ENCODE measurements at regions not wholly inside any gene's neighbourhood (a gene's known extent, or its start where the extent isn't known, plus 50 kb on each side); places are given as distances from the start of the nearest gene placed in this dataset.

DNA sequence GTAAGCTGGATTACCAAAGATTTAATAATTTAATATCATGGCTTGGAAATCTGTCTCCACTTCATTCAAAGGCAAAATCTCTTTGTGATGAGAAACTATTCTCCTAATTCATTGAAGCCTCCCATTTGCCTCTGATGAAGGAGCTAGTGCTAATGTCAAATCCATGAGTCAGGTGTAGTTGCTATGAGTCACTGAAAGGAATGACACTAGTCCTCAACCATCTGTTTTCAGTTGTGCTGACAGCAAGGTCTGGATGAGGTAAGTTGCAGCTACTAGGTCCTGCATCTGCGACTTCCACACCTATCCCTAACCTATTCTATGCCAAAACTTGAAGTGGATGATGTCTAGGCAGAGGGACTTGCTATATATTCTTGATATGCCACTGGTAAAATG is 324.0 kb upstream of the UBE2E3 start:
- DNase-seq: no peak

DNA sequence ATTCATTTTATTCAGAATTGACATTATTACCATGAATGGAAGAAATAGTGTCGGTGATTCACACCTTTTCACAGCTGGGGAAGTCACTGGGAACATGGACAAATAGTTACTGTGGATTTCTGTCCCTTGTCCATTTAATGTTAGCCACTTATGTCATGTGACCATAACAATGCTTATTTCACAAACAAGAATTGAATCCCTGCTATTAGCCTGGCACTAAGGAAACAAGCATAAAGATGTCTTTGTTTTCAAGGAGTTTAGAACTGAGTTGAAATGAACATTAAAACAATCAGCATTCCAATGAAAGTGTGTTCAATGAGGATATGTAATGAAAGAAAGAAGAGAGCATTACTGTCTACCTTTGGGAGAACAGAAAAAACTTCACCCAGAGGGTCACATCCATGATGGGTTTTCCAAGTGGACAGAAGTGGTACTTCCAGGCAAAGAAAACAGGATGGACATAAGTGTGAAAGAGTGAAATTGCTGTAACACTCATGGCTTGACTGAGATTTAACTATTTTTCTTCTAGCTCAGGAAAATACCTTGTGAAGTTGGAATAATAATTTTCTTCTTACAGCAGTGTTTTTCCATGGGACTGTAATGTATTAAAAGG is 324.5 kb upstream of the UBE2E3 start:
- no peak for DNase-seq

DNA sequence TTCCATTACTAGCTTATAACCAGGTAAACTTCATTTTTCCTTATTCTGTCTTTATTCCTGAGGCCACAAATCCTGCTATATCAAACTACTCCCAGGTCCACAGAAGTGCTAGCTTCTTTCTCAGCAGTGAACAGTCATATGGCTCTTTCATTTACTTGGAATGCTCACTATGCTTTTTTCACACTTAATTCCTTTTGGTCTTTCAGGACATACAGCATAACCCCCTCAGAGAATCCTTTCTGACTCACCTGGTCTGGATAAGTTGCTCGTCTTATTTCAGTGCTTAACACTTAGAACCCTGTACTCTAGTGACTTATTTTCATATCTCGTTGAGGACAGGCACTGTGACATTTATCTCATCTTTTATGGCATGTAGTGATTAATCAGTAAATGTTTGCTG is 325.0 kb upstream of the UBE2E3 start:
- DNase-seq: no peak

DNA sequence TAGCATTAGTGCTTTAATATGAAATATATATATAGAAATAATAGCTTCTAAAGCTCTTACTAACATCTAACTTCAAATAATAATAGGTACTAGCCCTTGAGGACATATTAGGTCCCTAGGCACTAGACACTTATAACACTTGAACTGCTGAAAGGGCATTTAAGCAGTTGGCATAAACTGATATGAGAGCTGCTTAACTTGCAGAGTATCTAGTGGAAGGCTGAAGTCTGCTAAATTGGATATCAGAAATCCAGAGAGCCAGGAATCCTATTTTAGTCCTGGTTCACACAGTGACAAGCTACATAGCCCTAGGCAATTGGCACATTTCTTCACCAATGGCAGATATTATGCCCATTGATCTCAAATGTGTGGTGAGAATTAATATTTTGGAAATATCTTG is 326.9 kb upstream of the UBE2E3 start:
- no peak for DNase-seq

DNA sequence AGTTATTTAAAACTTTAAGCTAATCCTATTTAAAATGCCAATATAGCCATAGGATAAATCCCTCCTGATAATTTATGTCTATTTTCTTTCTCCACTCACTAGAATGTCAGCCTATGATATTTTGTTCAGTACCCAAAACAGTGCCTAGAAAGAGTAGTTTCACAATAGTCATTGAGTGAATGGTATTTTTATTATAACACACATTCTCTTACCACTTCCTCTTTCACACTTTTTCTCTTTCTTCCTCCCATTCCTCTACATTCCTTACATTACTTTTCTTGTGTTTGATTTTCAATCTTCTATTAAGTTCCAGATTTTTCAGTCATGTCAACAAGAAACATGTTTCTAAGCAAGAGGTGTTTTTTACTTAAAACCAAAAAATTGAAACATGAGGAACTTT is 327.6 kb upstream of the UBE2E3 start:
- no peak for DNase-seq

DNA sequence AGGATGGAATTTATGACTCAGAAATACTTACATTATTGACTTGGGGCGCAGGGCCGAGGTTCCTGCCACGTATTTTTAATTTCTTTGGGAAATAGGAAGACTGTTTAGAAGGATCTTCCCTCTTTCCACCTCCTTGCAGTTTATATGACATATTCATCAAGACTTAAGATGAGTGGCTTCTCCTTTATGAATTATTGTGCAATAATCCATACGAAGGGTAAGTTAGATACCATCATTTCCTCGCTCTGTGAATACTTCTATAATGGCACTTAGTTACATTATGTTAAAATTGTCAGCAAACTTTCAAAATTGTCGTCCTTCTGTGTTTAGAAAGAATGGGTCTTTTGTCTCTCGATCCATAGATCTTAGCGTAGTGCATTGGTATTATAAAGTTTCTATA is 328.8 kb upstream of the UBE2E3 start:
- DNase-seq: no peak

DNA sequence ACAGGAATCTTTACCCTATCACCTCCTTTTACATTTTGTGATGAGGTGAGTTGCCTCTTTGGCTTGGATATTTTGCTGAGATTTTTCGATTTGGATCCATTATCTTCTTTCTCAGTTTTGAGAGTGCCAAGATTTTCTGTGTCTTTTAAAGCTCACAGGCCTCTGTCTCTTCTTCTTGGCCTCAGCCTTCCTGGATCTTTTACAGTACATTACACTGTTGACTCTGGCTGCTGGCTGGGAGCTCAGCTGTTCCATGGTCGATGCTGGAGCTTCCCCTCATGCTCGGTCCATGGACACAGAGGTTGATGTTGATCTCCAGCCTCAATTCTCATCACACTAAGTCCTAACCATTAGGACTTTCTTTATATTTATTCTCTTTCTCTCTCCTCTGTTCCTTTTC is 332.8 kb upstream of the UBE2E3 start:
- DNase-seq: peak; percentile 68

DNA sequence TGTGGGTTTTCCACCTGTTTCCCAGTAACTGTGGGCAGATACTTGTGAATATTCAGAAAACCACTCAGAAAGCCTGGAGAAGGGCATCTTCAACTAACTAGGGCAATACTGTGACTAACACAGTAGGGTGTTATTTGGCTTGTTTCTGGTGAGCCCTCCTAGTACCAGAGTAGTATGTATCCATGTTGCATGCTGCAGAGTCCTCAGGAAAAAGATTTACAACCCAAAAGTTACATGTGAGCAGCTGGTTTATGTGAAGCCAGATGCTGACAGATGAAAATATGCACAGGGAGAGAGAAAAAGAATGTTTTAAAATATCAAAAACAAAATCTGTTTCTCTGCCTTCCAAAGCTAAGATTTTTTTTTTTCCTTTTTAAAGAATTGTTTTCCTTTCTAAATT is 333.2 kb upstream of the UBE2E3 start:
- no peak for DNase-seq

DNA sequence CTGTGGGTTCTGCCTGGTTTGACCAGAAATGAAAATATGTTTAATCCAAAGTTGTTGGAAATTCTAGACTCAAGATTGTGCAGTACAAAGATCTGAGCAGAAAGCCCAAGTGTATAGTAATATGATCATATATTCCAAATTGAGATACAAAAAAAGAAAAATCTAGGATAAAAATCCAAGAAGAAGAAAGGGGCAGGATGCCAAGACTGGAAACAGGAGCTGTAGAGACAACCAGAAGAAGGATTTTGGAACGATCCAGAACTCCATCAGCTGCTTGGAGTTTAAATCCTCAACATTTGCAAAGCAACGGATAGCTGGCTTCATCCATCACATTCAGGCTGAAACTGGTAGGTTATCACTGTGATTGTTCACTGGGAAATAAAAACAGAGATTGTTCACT is 333.6 kb upstream of the UBE2E3 start:
- DNase-seq: no peak

DNA sequence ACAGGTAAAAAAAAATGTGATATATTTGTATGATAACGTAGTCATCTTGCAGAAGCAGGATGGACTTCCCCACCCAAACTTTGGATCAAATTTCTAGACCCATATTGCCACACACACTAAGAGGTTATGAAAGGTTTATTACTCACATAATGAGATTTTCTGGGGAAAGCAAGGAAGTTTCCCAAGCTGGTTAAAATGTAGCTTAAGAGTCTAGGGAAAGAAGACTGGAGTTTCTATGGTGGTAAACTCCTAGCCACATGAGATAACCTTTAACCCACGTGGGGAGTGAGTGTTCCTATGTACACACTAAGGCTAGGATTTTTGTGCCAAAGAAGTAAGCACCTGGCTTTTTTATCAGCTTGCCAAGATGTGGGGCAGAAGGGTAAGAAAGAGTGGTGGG is 335.7 kb upstream of the UBE2E3 start:
- no peak for DNase-seq

DNA sequence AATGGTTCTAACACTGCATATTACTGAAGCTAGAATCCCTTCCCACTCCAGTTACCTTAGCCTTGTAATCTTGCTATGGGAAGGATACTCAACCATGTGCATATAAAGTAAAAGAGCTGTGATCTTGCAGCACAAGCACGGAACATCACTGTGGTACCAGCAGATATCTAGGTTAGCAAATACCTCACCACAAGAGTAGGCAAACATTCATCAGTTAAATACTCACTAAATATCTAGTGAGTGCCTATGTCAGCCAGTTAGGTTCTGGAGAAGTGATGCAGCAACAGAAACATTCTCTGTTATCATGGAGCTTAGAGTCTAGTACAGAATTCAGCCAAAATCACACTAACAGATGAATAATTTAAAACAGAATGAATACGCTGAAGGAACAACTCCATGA is 349.6 kb upstream of the UBE2E3 start:
- DNase-seq: no peak

DNA sequence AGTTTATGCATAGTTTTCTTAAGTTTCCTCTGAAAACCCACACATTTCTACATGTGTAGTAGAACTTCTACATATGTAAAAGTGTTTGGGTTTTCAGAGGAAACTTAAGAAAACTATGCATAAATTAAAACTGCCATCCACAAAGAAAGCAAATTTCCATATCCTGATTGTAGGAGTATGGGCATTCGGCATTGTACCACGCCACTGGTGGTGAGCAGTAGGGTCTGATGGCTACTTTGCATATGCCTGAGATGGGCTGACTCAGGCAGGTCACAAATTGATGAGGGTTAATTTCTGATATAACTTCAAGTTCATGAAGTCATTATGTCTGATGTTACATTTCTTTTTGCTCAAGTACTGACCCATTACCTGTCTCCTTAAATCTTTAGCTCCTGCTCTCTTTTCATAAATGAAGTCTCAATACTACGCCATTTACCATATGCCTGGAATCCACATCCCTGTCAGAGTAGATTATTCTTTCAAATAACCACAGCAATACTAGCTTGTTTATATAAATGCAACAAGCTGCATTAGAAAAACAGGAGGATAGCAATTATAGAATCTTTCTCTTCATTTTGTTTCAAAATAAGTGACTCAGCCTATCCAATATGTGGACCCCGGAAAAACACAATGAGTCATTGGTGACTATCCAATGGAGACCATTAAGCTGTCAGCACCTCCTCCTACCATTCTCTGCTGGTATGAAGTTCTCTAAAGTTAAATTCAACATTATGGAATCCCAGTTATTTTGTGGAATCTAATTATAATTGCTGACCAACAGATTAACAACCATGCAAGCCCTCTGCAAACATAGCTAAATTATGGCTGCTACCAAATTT is 355.2 kb upstream of the UBE2E3 start:
- DNase-seq: no peak

DNA sequence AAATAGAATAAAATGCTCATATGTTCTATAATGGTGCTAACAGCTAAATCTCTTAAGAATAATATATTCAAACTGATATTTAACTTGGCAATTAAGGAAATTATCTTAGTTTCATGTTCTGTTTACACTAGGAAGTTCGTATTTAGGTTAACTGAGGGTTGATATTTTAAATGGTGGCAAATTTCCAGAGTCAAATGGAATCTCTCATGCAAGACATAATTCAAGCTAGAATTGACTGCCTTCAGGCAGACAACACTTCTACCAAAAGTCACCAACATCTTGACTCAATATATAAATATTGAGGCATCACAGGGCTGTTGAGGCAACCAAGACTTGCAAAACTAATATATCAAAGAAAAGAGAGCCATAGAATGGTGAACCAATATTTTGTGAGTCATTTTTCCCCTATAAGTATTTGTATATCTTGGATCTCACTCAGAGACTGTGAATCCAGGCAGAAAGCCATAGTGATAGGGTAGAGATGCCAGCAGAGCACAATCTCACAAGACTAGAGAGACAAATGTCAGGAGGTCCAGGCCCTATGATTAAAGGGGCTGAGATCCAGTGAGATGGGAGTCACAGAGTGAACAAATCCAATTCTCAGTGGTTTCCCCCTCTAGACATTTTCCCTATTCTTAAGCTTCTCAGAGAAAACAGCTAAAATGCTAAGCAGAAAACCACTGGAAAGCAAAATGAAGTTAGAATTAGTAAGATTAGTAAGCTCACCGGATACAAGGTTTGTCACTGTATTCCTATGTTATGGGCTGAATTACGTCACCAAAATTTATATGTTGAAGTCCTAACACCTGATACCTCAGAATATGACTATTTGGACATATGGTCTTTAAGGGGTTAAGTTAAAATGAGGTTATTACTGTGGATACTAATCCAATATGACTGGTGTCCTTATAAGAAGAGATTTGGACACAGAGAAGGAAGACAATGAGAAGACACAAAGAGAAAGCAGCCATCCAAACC is 358.2 kb upstream of the UBE2E3 start:
- DNase-seq: no peak

DNA sequence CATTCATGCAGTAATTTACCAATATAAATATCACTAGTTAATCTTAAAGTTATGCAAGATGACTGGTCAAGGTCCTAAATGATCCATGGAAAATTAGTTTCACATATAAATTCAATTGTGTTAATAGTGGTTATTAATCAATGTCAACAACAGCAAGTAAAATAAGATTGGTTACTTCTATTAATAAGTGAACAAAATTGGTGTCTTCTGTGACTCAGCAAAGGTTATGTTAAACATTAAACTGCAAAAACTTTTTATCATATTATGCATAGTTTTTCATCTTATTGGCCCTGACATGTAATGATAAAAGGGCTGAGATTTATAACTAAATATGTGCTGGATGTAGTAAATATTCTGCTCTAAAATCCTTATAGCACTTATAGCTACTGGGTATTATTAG is 359.0 kb upstream of the UBE2E3 start:
- no peak for DNase-seq

DNA sequence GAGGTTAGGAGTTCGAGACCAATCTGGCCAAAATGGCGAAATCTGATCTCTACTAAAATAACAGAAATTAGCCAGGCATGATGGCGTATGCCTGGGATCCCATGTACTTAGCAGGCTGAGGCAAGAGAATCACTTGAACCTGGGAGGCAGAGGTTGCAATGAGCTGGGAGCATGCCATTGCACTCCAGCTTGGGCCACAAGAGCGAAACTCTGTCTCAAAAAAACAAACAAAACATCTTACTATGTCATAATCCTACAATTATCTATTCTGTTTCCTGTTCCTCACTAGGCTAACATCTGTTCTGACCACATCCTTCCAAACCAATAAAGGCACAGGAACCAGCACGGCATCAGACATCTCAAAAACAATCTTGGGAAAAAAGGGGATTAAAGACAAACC is 361.8 kb upstream of the UBE2E3 start:
- DNase-seq: no peak

DNA sequence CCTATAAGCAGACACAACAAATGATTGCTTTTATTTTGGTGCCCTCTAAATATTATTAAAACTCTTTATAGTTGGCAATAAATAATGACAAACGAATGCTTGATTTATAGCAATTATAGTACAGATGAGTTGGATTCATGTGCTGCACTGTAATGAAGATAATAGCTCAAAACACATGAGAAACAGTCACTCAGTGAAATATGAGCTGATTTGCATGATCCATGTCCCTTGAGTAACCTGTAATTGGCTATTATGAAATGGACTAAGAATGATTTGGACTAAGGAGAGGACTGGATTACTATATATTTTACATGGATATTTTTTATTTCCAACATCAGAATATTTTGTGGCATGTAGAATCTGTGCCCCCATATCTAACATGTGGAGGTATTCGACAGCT is 365.6 kb upstream of the UBE2E3 start:
- no peak for DNase-seq

DNA sequence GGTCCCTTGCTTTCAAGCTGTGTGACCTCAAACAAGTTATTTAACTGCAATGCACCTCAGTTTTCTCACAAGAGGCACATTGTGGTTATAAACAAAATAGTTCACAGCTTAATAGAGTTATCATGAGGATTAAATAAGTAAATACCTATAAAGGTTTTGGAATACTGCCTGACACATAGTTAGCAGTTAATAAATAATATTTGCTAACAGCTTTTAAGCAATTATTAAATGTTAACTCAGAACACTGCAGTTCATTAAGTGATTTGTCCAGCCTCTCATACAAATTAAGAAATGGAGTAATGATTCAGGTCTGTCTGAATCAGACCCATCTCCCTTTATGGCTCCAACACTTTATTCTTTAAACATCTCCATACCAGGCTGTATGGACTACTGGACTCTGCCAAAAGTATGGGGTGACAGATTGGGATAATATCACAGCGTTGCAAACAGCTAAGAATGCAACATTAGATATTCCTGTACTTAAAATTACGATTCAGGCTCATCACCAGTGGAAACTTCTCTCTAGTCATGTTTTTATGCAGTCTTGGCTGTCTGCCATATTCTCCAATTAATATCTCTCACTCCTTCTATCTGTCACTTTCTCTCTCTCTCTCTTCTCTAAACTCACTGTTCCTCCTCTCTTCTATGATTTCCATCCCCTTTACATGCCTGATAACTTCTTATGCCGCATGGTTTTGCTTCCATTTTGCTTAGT is 370.6 kb upstream of the UBE2E3 start:
- no peak for DNase-seq

DNA sequence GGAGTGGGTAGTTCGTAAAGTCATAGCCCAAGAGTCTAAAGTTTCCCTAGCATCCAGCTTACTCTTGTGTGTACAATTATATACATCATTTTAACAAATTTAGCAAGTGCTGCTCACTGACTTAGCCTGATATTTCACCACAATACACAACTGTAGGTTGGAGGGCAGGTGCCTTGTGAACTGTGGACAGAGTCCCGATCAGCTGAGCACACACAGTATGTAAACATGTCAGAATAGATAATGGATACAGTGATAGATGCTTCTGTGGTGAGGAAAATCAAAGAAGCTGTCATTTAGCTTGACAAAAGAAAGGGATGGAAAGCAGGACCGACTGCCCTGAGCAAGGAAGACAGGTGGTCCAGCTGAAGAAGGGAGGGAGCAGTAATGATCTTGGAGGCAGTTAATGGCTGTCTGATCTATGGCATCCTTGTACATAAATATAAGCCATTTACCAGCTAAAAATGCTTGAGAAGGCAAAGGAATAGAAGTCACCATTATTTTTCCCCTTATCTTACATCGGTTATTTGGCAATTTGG is 372.8 kb upstream of the UBE2E3 start:
- DNase-seq: no peak

DNA sequence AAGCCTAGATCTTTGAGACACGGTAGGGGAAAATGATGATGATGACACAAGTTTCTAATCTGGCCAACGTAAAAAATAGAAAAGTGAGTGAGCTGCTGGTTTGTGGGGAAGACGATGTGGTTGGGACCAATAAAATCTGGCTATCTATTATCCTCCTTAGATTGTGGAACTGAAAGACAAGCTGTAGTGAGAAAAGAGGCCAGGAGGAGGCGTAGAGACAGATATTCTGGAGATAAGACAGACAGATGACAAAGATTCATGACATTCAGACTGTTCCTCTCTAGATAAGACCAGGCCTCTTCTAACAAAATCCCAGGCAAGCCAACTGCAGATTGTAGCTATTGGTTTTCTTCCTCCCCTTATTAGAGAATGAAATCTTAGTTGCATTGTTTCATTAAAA is 376.3 kb upstream of the UBE2E3 start:
- DNase-seq: no peak

DNA sequence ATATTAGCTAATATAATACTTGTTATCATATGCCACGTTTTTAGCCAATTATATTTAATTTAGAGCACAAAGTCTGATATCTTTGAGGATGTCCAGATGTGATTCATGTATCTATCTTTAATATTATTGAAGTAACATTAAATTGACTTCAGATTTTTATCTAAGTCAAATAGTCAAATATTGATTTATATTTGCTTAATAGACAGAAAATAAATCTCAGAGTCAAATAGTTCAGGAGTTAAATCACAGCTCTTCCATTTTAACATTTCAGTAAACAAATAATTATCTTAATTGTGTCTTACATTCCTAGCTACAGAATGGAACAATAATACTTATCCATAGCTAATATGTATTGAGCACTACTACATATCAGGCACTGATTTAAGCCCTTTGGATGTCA is 379.4 kb upstream of the UBE2E3 start:
- DNase-seq: no peak

DNA sequence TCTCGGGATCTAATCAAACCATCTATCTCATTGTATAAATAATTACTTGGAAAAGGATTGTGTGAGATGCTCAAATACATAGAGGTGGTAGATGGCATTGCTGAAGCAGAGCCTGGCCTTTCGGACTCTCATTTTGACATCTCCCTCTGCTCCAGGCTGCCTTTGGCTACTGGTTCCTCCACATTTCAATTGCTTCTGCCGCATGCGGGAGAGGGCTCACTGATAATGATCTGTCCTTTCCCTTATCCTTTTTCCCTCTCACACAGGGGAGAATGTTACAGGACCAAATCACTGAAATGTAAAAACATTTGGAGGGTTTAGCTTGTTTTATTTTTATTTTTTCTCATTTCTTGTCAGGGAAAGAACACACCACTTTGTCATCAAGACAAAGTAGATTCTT is 380.6 kb upstream of the UBE2E3 start:
- DNase-seq: no peak

DNA sequence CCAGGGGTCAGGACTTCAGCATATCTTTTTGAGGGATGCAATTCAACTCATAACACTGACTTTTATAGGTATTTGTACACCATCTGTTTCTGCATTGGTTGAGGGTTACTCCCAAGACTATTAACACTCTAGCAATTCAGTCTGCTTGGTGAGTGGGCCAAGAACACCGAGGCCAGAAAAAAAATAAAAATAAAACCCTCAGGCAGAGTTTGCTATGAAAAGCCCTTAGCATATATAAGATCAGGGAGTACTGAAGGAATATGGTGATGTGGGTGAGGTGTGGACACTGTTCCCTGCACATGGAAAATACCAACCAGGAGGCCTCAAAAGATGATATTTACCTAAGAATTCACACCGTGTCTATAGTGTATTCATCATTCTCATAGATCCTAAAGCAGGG is 383.2 kb upstream of the UBE2E3 start:
- no peak for DNase-seq

DNA sequence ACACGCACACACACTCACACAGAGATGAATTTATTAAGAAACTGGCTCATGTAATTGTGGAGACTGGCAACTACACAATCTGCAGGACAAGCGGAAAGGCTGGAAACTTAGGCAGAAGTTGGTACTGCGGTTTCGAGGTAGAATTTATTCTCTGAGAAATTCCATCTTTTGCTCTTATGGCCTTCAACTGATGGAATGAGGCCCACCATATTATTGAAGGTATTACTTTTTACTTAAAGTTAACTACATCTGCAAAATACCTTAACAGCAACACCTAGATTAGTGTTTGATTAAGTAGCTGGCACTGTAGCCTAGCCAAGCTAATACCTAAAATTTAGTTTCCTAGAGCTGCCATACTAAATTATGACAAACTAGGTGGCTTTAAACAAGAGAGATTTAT is 384.0 kb upstream of the UBE2E3 start:
- no peak for DNase-seq
